HG02678 (cell line): ENCODE measurements at regions not wholly inside any gene's neighbourhood (a gene's known extent, or its start where the extent isn't known, plus 50 kb on each side); places are given as distances from the start of the nearest gene placed in this dataset.

Source experiments
- ATAC-seq: cut with Tn5 transposase; IDR thresholded peaks from one replicate; pipeline ENCODE4 v1.9.1; 2021; ENCODE audit warnings: mild to moderate bottlenecking, moderate library complexity; ENCODE audit not compliant: unreplicated experiment

- ATAC-seq: no peak
Measured at GRCh38 chr5:166992108-166992507, 1299.3 kb upstream of the WWC1 start.

GRCh38 chr5:166992874-166993722 is 1298.3 kb upstream of the WWC1 start:
- ATAC-seq: no peak

- ATAC-seq: no peak
Measured at GRCh38 chr5:166994226-166994625, 1297.2 kb upstream of the WWC1 start.

GRCh38 chr5:167001246-167001645 is 1290.2 kb upstream of the WWC1 start:
- ATAC-seq: no peak

GRCh38 chr5:167008705-167009104 is 1282.7 kb upstream of the WWC1 start:
- ATAC-seq: no peak

GRCh38 chr5:167011196-167011595 is 1280.2 kb upstream of the WWC1 start:
- ATAC-seq: no peak

- no peak for ATAC-seq
Measured at GRCh38 chr5:167012123-167013034, 1279.1 kb upstream of the WWC1 start.

- no peak for ATAC-seq
Measured at GRCh38 chr5:167014401-167015056, 1276.9 kb upstream of the WWC1 start.

- ATAC-seq: no peak
Measured at GRCh38 chr5:167020418-167020817, 1271.0 kb upstream of the WWC1 start.

GRCh38 chr5:167029488-167029887 is 1262.0 kb upstream of the WWC1 start:
- no peak for ATAC-seq

GRCh38 chr5:167030500-167031120 is 1260.8 kb upstream of the WWC1 start:
- no peak for ATAC-seq

- ATAC-seq: no peak
Measured at GRCh38 chr5:167036585-167036984, 1254.9 kb upstream of the WWC1 start.

GRCh38 chr5:167049043-167049663 is 1242.3 kb upstream of the WWC1 start:
- ATAC-seq: no peak

- ATAC-seq: no peak
Measured at GRCh38 chr5:167049771-167050567, 1241.5 kb upstream of the WWC1 start.

- no peak for ATAC-seq
Measured at GRCh38 chr5:167050568-167051401, 1240.7 kb upstream of the WWC1 start.

GRCh38 chr5:167051402-167051768 is 1240.1 kb upstream of the WWC1 start:
- ATAC-seq: no peak

GRCh38 chr5:167052791-167053190 is 1238.7 kb upstream of the WWC1 start:
- no peak for ATAC-seq

GRCh38 chr5:167057665-167058064 is 1233.8 kb upstream of the WWC1 start:
- ATAC-seq: no peak

GRCh38 chr5:167061695-167062094 is 1229.8 kb upstream of the WWC1 start:
- ATAC-seq: no peak
